ENCODE measurements at regions not wholly inside any gene's neighbourhood (a gene's known extent, or its start where the extent isn't known, plus 50 kb on each side); places are given as distances from the start of the nearest gene placed in this dataset.

GRCh38 chr5:173385832-173386360, 57.7 kb upstream of the STC2 start (continued):
- TF ChIP-seq CHD7 (IDR thresholded peaks at IDR 0.05; ENCODE audit: insufficient replicate concordance, low read length) = no peak
- no peak for TF ChIP-seq GABPA (IDR thresholded peaks at IDR 0.05; ENCODE audit: borderline replicate concordance, insufficient read depth, low read length)
- no peak for TF ChIP-seq RNF2 (IDR thresholded peaks at IDR 0.05; ENCODE audit: borderline replicate concordance, low read depth, low read length, missing control alignments, poor library complexity, severe bottlenecking)
- no peak for TF ChIP-seq KDM5A (IDR thresholded peaks at IDR 0.05; ENCODE audit: low read length)
- no peak for TF ChIP-seq POU5F1 (IDR thresholded peaks at IDR 0.05; ENCODE audit: low read depth, low read length)
- no peak for TF ChIP-seq JUN (IDR thresholded peaks at IDR 0.05; ENCODE audit: low read depth, low read length)
- no peak for TF ChIP-seq ZNF274 (IDR thresholded peaks at IDR 0.05; ENCODE audit: borderline replicate concordance, extremely low read depth, low read length)

All from H1 (cell line).